Astrocyte (in vitro differentiated cells and primary cell): ENCODE measurements at regions not wholly inside any gene's neighbourhood (a gene's known extent, or its start where the extent isn't known, plus 50 kb on each side); places are given as distances from the start of the nearest gene placed in this dataset.
A peak's percentile ranks its signal among the peaks of the same experiment; 100 is the strongest.

Source experiments
- DNase-seq: peaks from one replicate; pipeline ENCODE4 v3.0.0-alpha.2; 2010; ENCODE audit warnings: low read depth
- FAIRE-seq: peaks from 2 replicates; lab custom pipeline; 2011; peaks lifted over from hg19 to GRCh38; lab: Jason Lieb, UNC
- H2AFZ ChIP-seq: 2 replicates; pipeline ENCODE4 v1.6.0; 2012; ENCODE audit warnings: low read depth, low read length, inconsistent platforms
- H3K27ac ChIP-seq: 2 replicates; pipeline ENCODE4 v1.5.1; 2011; ENCODE audit warnings: low read depth, low read length, inconsistent platforms
- H3K27me3 ChIP-seq: 2 replicates; pipeline ENCODE4 v1.6.0; 2011; ENCODE audit warnings: low read length, inconsistent platforms; ENCODE audit not compliant: insufficient read depth
- H3K36me3 ChIP-seq: 2 replicates; pipeline ENCODE4 v1.5.1; 2011; ENCODE audit warnings: low read length, inconsistent platforms; ENCODE audit not compliant: insufficient read depth
- H3K4me1 ChIP-seq: 2 replicates; pipeline ENCODE4 v1.5.1; 2011; ENCODE audit warnings: low read length, inconsistent platforms; ENCODE audit not compliant: insufficient read depth
- H3K4me2 ChIP-seq: 2 replicates; pipeline ENCODE4 v1.6.0; 2012; ENCODE audit warnings: low read length, inconsistent platforms
- H3K4me3 ChIP-seq: 2 replicates; pipeline ENCODE4 v1.5.1; 2011; ENCODE audit warnings: low read depth, mild to moderate bottlenecking, low read length, inconsistent platforms; ENCODE audit not compliant: insufficient read depth
- H3K79me2 ChIP-seq: 2 replicates; pipeline ENCODE4 v1.6.0; 2012; ENCODE audit warnings: mild to moderate bottlenecking, low read length, inconsistent platforms; ENCODE audit not compliant: insufficient read depth
- H3K9ac ChIP-seq: 2 replicates; pipeline ENCODE4 v1.6.0; 2012; ENCODE audit warnings: mild to moderate bottlenecking, low read length, inconsistent platforms
- H3K9me3 ChIP-seq: 2 replicates; pipeline ENCODE4 v1.5.1; 2012; ENCODE audit warnings: low read depth, mild to moderate bottlenecking, low read length, inconsistent platforms; ENCODE audit not compliant: insufficient read depth
- H4K20me1 ChIP-seq: 2 replicates; pipeline ENCODE4 v1.6.0; 2012; ENCODE audit warnings: low read length, inconsistent platforms; ENCODE audit not compliant: insufficient read depth
- H3K27ac Mint-ChIP-seq: one replicate; pipeline ENCODE4 v1.8.0; 2021; ENCODE audit warnings: mild to moderate bottlenecking, mixed read lengths; ENCODE audit not compliant: unreplicated experiment
- H3K27me3 Mint-ChIP-seq: one replicate; pipeline ENCODE4 v1.8.0; 2021; ENCODE audit warnings: low read depth, mixed read lengths; ENCODE audit not compliant: unreplicated experiment
- H3K36me3 Mint-ChIP-seq: one replicate; pipeline ENCODE4 v1.8.0; 2021; ENCODE audit warnings: low read depth, mixed read lengths; ENCODE audit not compliant: unreplicated experiment
- H3K4me1 Mint-ChIP-seq: one replicate; pipeline ENCODE4 v1.8.0; 2021; ENCODE audit warnings: low read depth, mixed read lengths; ENCODE audit not compliant: unreplicated experiment
- H3K4me3 Mint-ChIP-seq: one replicate; pipeline ENCODE4 v1.8.0; 2021; ENCODE audit warnings: mild to moderate bottlenecking, moderate library complexity, mixed read lengths; ENCODE audit not compliant: unreplicated experiment
- H3K9me3 Mint-ChIP-seq: one replicate; pipeline ENCODE4 v1.8.0; 2021; ENCODE audit warnings: mild to moderate bottlenecking, mixed read lengths; ENCODE audit not compliant: unreplicated experiment
- CTCF ChIP-seq: IDR thresholded peaks from 2 replicates; pipeline ENCODE4 v1.5.1; 2011; ENCODE audit warnings: low read depth, mild to moderate bottlenecking, inconsistent platforms, low read length, moderate library complexity; ENCODE audit not compliant: insufficient read depth
- EZH2 ChIP-seq: IDR thresholded peaks from 2 replicates; pipeline ENCODE4 v1.6.1; 2012; ENCODE audit warnings: mild to moderate bottlenecking, low read length, inconsistent platforms; ENCODE audit not compliant: insufficient read depth

GRCh38 chr9:29966247-29966646, 2393.0 kb upstream of the C9orf72 start:
- Histone ChIP-seq H3K27me3 (no peaks in the 10 kb centered on the region), H4K20me1 (no peaks in the 10 kb centered on the region), H3K27ac (peak overlapping the region; percentile 27), H3K79me2 (no peaks in the 10 kb centered on the region), H3K9me3 (no peaks in the 10 kb centered on the region), H3K36me3 (no peaks in the 10 kb centered on the region), H3K4me2 (no peak overlapping the region), H3K4me3 (no peak overlapping the region), H3K9ac (no peak overlapping the region), H3K4me1 (no peaks in the 10 kb centered on the region), H2AFZ (no peak overlapping the region)
- TF ChIP-seq EZH2 (no peak), CTCF (no peak)
- H3K4me1 Mint-ChIP-seq = peaks cover 34% of the 10 kb centered on the region
- H3K4me3 Mint-ChIP-seq = no peak overlapping the region
- FAIRE-seq = no peak
- peak overlapping the region; percentile 100 for H3K27ac Mint-ChIP-seq
- H3K9me3 Mint-ChIP-seq = peaks cover 4% of the 10 kb centered on the region
- no peaks in the 10 kb centered on the region for H3K36me3 Mint-ChIP-seq
- H3K27me3 Mint-ChIP-seq = no peaks in the 10 kb centered on the region
- peak; percentile 5 for DNase-seq

DNA sequence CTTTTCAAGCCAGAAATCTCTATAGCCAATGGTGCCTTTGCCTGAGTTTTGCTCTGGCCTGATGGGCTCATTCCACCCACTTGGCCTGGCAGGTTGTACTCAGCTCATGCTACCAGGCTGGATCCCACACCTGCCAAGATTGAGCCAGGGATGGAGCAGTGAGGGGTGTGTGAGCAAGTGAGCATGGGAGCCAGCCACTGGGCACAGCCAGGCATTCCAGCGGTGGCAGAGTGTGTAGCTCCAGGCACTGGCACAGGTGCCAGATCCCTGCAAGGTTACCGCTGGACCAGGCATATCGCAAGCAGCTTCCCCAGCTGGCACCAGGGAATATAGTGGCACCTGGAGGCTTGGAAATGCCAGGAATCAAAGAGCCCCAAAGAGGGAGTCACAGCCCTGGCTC, 2395.6 kb upstream of the C9orf72 start:
- Histone ChIP-seq H3K4me1 (no peaks in the 10 kb centered on the region), H3K27ac (no peak overlapping the region), H3K27me3 (no peaks in the 10 kb centered on the region), H3K4me2 (no peak overlapping the region), H3K79me2 (no peaks in the 10 kb centered on the region), H2AFZ (no peak overlapping the region), H3K36me3 (no peaks in the 10 kb centered on the region), H3K9ac (no peak overlapping the region), H3K9me3 (no peaks in the 10 kb centered on the region), H3K4me3 (no peak overlapping the region), H4K20me1 (no peaks in the 10 kb centered on the region)
- TF ChIP-seq CTCF (no peak), EZH2 (no peak)
- Mint-ChIP-seq H3K4me1 (peaks cover 30% of the 10 kb centered on the region), H3K36me3 (no peaks in the 10 kb centered on the region), H3K27me3 (no peaks in the 10 kb centered on the region), H3K27ac (peak overlapping the region; percentile 47), H3K9me3 (peaks cover 4% of the 10 kb centered on the region), H3K4me3 (no peak overlapping the region)
- FAIRE-seq = no peak
- no peak for DNase-seq

GRCh38 chr9:29969408-29969807, 2396.1 kb upstream of the C9orf72 start:
- Mint-ChIP-seq H3K27me3 (no peaks in the 10 kb centered on the region), H3K9me3 (peaks cover 4% of the 10 kb centered on the region), H3K36me3 (no peaks in the 10 kb centered on the region), H3K4me3 (no peak overlapping the region), H3K4me1 (peaks cover 27% of the 10 kb centered on the region), H3K27ac (no peak overlapping the region)
- FAIRE-seq = no peak
- H3K36me3 ChIP-seq = no peaks in the 10 kb centered on the region
- H3K4me1 ChIP-seq = no peaks in the 10 kb centered on the region
- TF ChIP-seq EZH2 (no peak), CTCF (no peak)
- H4K20me1 ChIP-seq = no peaks in the 10 kb centered on the region
- no peaks in the 10 kb centered on the region for H3K79me2 ChIP-seq
- no peak overlapping the region for H3K4me3 ChIP-seq
- no peak for DNase-seq
- no peaks in the 10 kb centered on the region for H3K9me3 ChIP-seq
- H2AFZ ChIP-seq = no peak overlapping the region
- no peaks in the 10 kb centered on the region for H3K27me3 ChIP-seq
- H3K27ac ChIP-seq = no peak overlapping the region
- H3K9ac ChIP-seq = no peak overlapping the region
- no peak overlapping the region for H3K4me2 ChIP-seq
